MCF 10A (cell line): ENCODE measurements at regions not wholly inside any gene's neighbourhood (a gene's known extent, or its start where the extent isn't known, plus 50 kb on each side); places are given as distances from the start of the nearest gene placed in this dataset.

Source experiments
- BruUV-seq: library from RNA; stranded (reverse); fragments of 400-500 nt; replicated peaks from 2 replicates; lab custom pipeline; 2021; lab: Mats Ljungman, UMichigan
- CTCF ChIA-PET: fragments of 300-600 bp; sonication (Branson Sonifier 250); formaldehyde crosslinking; extraction: SDS; loops from one replicate; lab custom pipeline; 2021; ENCODE audit warnings: antibody characterized with exemption, inconsistent platforms; lab: Yijun Ruan, JAX
- POLR2A ChIA-PET: fragments of 300-600, 350-650 bp; sonication (Branson Sonifier 250); formaldehyde crosslinking; extraction: SDS; loops from one replicate; lab custom pipeline; 2020; ENCODE audit warnings: antibody characterized with exemption, inconsistent platforms; lab: Yijun Ruan, JAX
- DNase-seq: peaks from one replicate; pipeline ENCODE4 v3.0.0-alpha.2; 2018; ENCODE audit not compliant: unreplicated experiment
- H3K27ac Mint-ChIP-seq: one replicate; pipeline ENCODE4 v1.8.0; 2022; ENCODE audit warnings: mild to moderate bottlenecking, low read depth, mixed read lengths; ENCODE audit not compliant: unreplicated experiment
- H3K27me3 Mint-ChIP-seq: one replicate; pipeline ENCODE4 v1.8.0; 2022; ENCODE audit warnings: mixed read lengths; ENCODE audit not compliant: insufficient read depth, unreplicated experiment
- H3K36me3 Mint-ChIP-seq: one replicate; pipeline ENCODE4 v1.8.0; 2022; ENCODE audit warnings: mild to moderate bottlenecking, moderate library complexity, mixed read lengths; ENCODE audit not compliant: insufficient read depth, unreplicated experiment
- H3K4me1 Mint-ChIP-seq: one replicate; pipeline ENCODE4 v1.8.0; 2022; ENCODE audit warnings: mixed read lengths; ENCODE audit not compliant: insufficient read depth, unreplicated experiment
- H3K4me3 Mint-ChIP-seq: one replicate; pipeline ENCODE4 v1.8.0; 2022; ENCODE audit warnings: mild to moderate bottlenecking, moderate library complexity, mixed read lengths; ENCODE audit not compliant: unreplicated experiment
- H3K9me3 Mint-ChIP-seq: one replicate; pipeline ENCODE4 v1.8.0; 2022; ENCODE audit warnings: mixed read lengths; ENCODE audit not compliant: unreplicated experiment
- intact Hi-C: fragments of 100-400 bp; cut with micrococcal nuclease; formaldehyde crosslinking; loops from 2 replicates; pipeline ENCODE4 v1.14.1; 2022
- TF ChIP-seq, protein P1 (sequence below): fragments of 200-600 bp; IDR thresholded peaks from one replicate; pipeline ENCODE4 v1.8.0; 2022; ENCODE audit warnings: antibody characterized with exemption, mild to moderate bottlenecking; ENCODE audit not compliant: unreplicated experiment

DNA sequence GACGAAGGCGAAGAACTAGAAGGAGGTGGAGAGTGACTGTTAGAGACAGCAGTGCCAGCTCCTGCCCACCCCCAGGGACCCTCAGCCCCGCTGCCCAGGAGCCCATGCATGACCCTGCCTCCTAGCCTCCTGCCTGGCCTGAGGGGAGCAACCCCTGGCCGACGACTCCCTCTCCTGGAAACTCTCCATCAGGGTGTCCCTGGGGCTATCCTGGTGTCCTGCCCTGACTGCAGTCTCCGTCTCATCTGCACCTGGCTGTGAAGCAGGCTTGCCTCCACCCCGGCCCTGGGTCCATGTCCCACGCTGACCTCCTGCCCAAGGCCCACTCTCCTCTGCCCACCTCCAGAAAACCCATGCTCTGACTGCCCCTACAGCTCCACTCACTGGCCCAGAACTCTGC, 120.2 kb downstream of the RPIA start:
- Mint-ChIP-seq H3K27me3 (peaks cover 21% of the 10 kb centered on the region), H3K36me3 (no peaks in the 10 kb centered on the region), H3K4me1 (no peaks in the 10 kb centered on the region), H3K4me3 (no peak overlapping the region), H3K9me3 (peaks cover 19% of the 10 kb centered on the region), H3K27ac (no peak overlapping the region)
- ChIA-PET POLR2A (no interaction called here), CTCF (interaction anchor here (1.3 kb wide), 1 partner anchor 64 kb away, joined by 3 read pairs; no protein-coding TSS in a partner anchor)
- no peak for DNase-seq
- intact Hi-C loops: no loop called here
- BruUV-seq: no TSS peak
- TF ChIP-seq, protein P1, sequence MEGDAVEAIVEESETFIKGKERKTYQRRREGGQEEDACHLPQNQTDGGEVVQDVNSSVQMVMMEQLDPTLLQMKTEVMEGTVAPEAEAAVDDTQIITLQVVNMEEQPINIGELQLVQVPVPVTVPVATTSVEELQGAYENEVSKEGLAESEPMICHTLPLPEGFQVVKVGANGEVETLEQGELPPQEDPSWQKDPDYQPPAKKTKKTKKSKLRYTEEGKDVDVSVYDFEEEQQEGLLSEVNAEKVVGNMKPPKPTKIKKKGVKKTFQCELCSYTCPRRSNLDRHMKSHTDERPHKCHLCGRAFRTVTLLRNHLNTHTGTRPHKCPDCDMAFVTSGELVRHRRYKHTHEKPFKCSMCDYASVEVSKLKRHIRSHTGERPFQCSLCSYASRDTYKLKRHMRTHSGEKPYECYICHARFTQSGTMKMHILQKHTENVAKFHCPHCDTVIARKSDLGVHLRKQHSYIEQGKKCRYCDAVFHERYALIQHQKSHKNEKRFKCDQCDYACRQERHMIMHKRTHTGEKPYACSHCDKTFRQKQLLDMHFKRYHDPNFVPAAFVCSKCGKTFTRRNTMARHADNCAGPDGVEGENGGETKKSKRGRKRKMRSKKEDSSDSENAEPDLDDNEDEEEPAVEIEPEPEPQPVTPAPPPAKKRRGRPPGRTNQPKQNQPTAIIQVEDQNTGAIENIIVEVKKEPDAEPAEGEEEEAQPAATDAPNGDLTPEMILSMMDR: no peak

DNA sequence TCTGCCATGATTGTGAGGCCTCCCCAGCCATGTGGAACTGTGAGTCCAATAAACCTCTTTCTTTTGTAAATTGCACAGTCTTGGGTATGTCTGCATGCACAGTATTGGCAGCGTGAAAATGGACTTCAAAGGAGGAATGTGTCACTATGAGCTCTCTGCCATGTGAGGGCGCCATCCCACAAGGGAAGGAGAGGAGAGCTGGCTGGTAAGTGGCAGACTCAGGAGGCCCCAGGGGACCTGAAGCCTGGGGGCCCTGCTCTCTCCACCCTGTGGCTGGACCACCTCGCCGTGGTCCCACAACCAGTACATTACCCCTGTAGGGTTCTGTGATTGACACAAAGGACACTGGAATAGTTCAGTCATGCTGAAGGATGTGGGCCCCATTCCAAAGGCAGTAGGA, 122.1 kb downstream of the RPIA start:
- H3K9me3 Mint-ChIP-seq: peaks cover 19% of the 10 kb centered on the region
- H3K27ac Mint-ChIP-seq: no peak overlapping the region
- peaks cover 2% of the 10 kb centered on the region for H3K27me3 Mint-ChIP-seq
- no peak overlapping the region for H3K4me3 Mint-ChIP-seq
- DNase-seq: peak; percentile 11
- ChIA-PET POLR2A (no interaction called here), CTCF (interaction anchor here (0.6 kb wide), 1 partner anchor 1321 kb away, joined by 3 read pairs; no protein-coding TSS in a partner anchor)
- no TSS peak for BruUV-seq
- H3K4me1 Mint-ChIP-seq: peaks cover 5% of the 10 kb centered on the region
- no peaks in the 10 kb centered on the region for H3K36me3 Mint-ChIP-seq
- intact Hi-C loops: no loop called here
- TF ChIP-seq, protein P1: no peak

DNA sequence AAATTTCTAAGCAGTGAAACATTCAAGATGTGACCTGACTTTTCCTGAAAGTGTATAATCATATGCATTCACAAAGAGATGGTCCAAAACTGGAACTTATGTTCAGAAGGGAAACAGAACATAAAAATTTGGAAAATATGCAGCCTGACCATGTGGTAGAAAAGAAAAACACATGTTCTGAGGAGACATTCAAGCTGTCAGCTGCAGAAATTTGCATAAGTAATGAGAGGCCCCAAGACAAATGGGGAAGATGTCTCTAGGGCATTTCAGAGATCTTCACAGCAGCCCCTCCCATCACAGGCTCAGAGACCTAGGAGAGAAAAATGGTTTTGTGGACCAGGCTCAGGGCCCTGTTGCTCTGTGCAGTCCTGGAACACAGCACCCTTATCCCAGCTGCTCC, 123.8 kb downstream of the RPIA start:
- no TSS peak for BruUV-seq
- H3K36me3 Mint-ChIP-seq: no peaks in the 10 kb centered on the region
- H3K4me1 Mint-ChIP-seq: peaks cover 5% of the 10 kb centered on the region
- H3K9me3 Mint-ChIP-seq: peaks cover 19% of the 10 kb centered on the region
- intact Hi-C loops: no loop called here
- no peak overlapping the region for H3K27ac Mint-ChIP-seq
- H3K4me3 Mint-ChIP-seq: no peak overlapping the region
- ChIA-PET POLR2A (no interaction called here), CTCF (interaction anchor here (0.7 kb wide), 2 partner anchors 8 to 54 kb away, joined by 3 read pairs; no protein-coding TSS in a partner anchor)
- TF ChIP-seq, protein P1: no peak
- DNase-seq: no peak
- no peaks in the 10 kb centered on the region for H3K27me3 Mint-ChIP-seq

DNA sequence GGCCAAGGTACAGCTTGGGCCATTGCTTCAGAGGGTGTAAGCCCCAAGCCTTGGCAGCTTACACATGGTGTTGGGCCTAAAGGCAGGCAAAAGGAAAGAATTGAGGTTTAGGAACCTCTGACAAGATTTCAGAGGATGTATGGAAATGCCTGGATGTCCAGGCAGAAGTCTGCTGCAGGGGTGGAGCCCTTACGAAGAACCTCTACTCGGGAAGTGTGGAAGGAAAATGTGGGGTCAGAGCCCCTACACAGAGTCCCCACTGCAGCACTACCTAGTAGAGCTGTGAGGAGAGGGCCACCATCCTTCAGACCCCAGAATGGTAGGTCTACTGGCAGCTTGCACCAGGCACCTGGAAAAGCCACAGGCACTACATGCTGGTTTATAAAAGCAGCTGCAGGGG, 124.2 kb downstream of the RPIA start:
- Mint-ChIP-seq H3K4me3 (no peak overlapping the region), H3K36me3 (no peaks in the 10 kb centered on the region), H3K9me3 (peaks cover 19% of the 10 kb centered on the region), H3K27ac (no peak overlapping the region), H3K4me1 (peaks cover 5% of the 10 kb centered on the region), H3K27me3 (no peaks in the 10 kb centered on the region)
- DNase-seq: no peak
- ChIA-PET POLR2A (no interaction called here), CTCF (interaction anchor here (0.7 kb wide), 2 partner anchors 9 to 55 kb away, joined by 3 read pairs; no protein-coding TSS in a partner anchor)
- intact Hi-C loops: no loop called here
- TF ChIP-seq, protein P1: no peak
- BruUV-seq: no TSS peak
